Astrocyte (in vitro differentiated cells and primary cell): ENCODE measurements at regions not wholly inside any gene's neighbourhood (a gene's known extent, or its start where the extent isn't known, plus 50 kb on each side); places are given as distances from the start of the nearest gene placed in this dataset.

ENCODE experiments used
- DNase-seq: peaks from one replicate; pipeline ENCODE4 v3.0.0-alpha.2; 2010; ENCODE audit warnings: low read depth
- FAIRE-seq: peaks from 2 replicates; lab custom pipeline; 2011; peaks lifted over from hg19 to GRCh38; lab: Jason Lieb, UNC
- H2AFZ ChIP-seq: 2 replicates; pipeline ENCODE4 v1.6.0; 2012; ENCODE audit warnings: low read depth, low read length, inconsistent platforms
- H3K27ac ChIP-seq: 2 replicates; pipeline ENCODE4 v1.5.1; 2011; ENCODE audit warnings: low read depth, low read length, inconsistent platforms
- H3K27me3 ChIP-seq: 2 replicates; pipeline ENCODE4 v1.6.0; 2011; ENCODE audit warnings: low read length, inconsistent platforms; ENCODE audit not compliant: insufficient read depth
- H3K36me3 ChIP-seq: 2 replicates; pipeline ENCODE4 v1.5.1; 2011; ENCODE audit warnings: low read length, inconsistent platforms; ENCODE audit not compliant: insufficient read depth
- H3K4me1 ChIP-seq: 2 replicates; pipeline ENCODE4 v1.5.1; 2011; ENCODE audit warnings: low read length, inconsistent platforms; ENCODE audit not compliant: insufficient read depth
- H3K4me2 ChIP-seq: 2 replicates; pipeline ENCODE4 v1.6.0; 2012; ENCODE audit warnings: low read length, inconsistent platforms
- H3K4me3 ChIP-seq: 2 replicates; pipeline ENCODE4 v1.5.1; 2011; ENCODE audit warnings: low read depth, mild to moderate bottlenecking, low read length, inconsistent platforms; ENCODE audit not compliant: insufficient read depth
- H3K79me2 ChIP-seq: 2 replicates; pipeline ENCODE4 v1.6.0; 2012; ENCODE audit warnings: mild to moderate bottlenecking, low read length, inconsistent platforms; ENCODE audit not compliant: insufficient read depth
- H3K9ac ChIP-seq: 2 replicates; pipeline ENCODE4 v1.6.0; 2012; ENCODE audit warnings: mild to moderate bottlenecking, low read length, inconsistent platforms
- H3K9me3 ChIP-seq: 2 replicates; pipeline ENCODE4 v1.5.1; 2012; ENCODE audit warnings: low read depth, mild to moderate bottlenecking, low read length, inconsistent platforms; ENCODE audit not compliant: insufficient read depth
- H4K20me1 ChIP-seq: 2 replicates; pipeline ENCODE4 v1.6.0; 2012; ENCODE audit warnings: low read length, inconsistent platforms; ENCODE audit not compliant: insufficient read depth
- H3K27ac Mint-ChIP-seq: one replicate; pipeline ENCODE4 v1.8.0; 2021; ENCODE audit warnings: mild to moderate bottlenecking, mixed read lengths; ENCODE audit not compliant: unreplicated experiment
- H3K27me3 Mint-ChIP-seq: one replicate; pipeline ENCODE4 v1.8.0; 2021; ENCODE audit warnings: low read depth, mixed read lengths; ENCODE audit not compliant: unreplicated experiment
- H3K36me3 Mint-ChIP-seq: one replicate; pipeline ENCODE4 v1.8.0; 2021; ENCODE audit warnings: low read depth, mixed read lengths; ENCODE audit not compliant: unreplicated experiment
- H3K4me1 Mint-ChIP-seq: one replicate; pipeline ENCODE4 v1.8.0; 2021; ENCODE audit warnings: low read depth, mixed read lengths; ENCODE audit not compliant: unreplicated experiment
- H3K4me3 Mint-ChIP-seq: one replicate; pipeline ENCODE4 v1.8.0; 2021; ENCODE audit warnings: mild to moderate bottlenecking, moderate library complexity, mixed read lengths; ENCODE audit not compliant: unreplicated experiment
- H3K9me3 Mint-ChIP-seq: one replicate; pipeline ENCODE4 v1.8.0; 2021; ENCODE audit warnings: mild to moderate bottlenecking, mixed read lengths; ENCODE audit not compliant: unreplicated experiment
- CTCF ChIP-seq: IDR thresholded peaks from 2 replicates; pipeline ENCODE4 v1.5.1; 2011; ENCODE audit warnings: low read depth, mild to moderate bottlenecking, inconsistent platforms, low read length, moderate library complexity; ENCODE audit not compliant: insufficient read depth
- EZH2 ChIP-seq: IDR thresholded peaks from 2 replicates; pipeline ENCODE4 v1.6.1; 2012; ENCODE audit warnings: mild to moderate bottlenecking, low read length, inconsistent platforms; ENCODE audit not compliant: insufficient read depth

- FAIRE-seq, result no peak
- DNase-seq, result no peak
- no peak overlapping the region for H3K4me3 Mint-ChIP-seq
- Histone ChIP-seq H3K4me1 (no peaks in the 10 kb centered on the region), H2AFZ (no peak overlapping the region), H3K27me3 (no peaks in the 10 kb centered on the region), H3K36me3 (no peaks in the 10 kb centered on the region), H3K9me3 (no peaks in the 10 kb centered on the region), H4K20me1 (no peaks in the 10 kb centered on the region), H3K79me2 (no peaks in the 10 kb centered on the region), H3K27ac (no peak overlapping the region), H3K4me3 (no peak overlapping the region), H3K4me2 (no peak overlapping the region), H3K9ac (no peak overlapping the region)
- peaks cover 8% of the 10 kb centered on the region for H3K9me3 Mint-ChIP-seq
- H3K4me1 Mint-ChIP-seq, result no peaks in the 10 kb centered on the region
- H3K27ac Mint-ChIP-seq, result no peak overlapping the region
- H3K36me3 Mint-ChIP-seq, result no peaks in the 10 kb centered on the region
- H3K27me3 Mint-ChIP-seq, result no peaks in the 10 kb centered on the region
- TF ChIP-seq CTCF (no peak), EZH2 (no peak)
These were observed 219.8 kb upstream of the SPHKAP start for GRCh38 chr2:228401065-228401912.

GRCh38 chr2:228387776-228388175 lies 206.3 kb upstream of the SPHKAP start:
- Mint-ChIP-seq H3K9me3 (no peaks in the 10 kb centered on the region), H3K27me3 (no peaks in the 10 kb centered on the region), H3K4me3 (no peak overlapping the region), H3K27ac (no peak overlapping the region), H3K4me1 (no peaks in the 10 kb centered on the region), H3K36me3 (no peaks in the 10 kb centered on the region)
- H3K4me3 ChIP-seq, result no peak overlapping the region
- H3K27ac ChIP-seq, result no peak overlapping the region
- no peaks in the 10 kb centered on the region for H3K4me1 ChIP-seq
- H3K36me3 ChIP-seq, result no peaks in the 10 kb centered on the region
- TF ChIP-seq EZH2 (no peak), CTCF (no peak)
- H3K27me3 ChIP-seq, result no peaks in the 10 kb centered on the region
- H3K4me2 ChIP-seq, result no peak overlapping the region
- FAIRE-seq, result no peak
- DNase-seq, result no peak
- no peak overlapping the region for H3K9ac ChIP-seq
- H2AFZ ChIP-seq, result no peak overlapping the region
- H3K79me2 ChIP-seq, result no peaks in the 10 kb centered on the region
- H3K9me3 ChIP-seq, result no peaks in the 10 kb centered on the region
- no peaks in the 10 kb centered on the region for H4K20me1 ChIP-seq

GRCh38 chr2:228378696-228379425 lies 197.4 kb upstream of the SPHKAP start:
- Histone ChIP-seq H2AFZ (no peak overlapping the region), H4K20me1 (no peaks in the 10 kb centered on the region), H3K9ac (no peak overlapping the region), H3K9me3 (no peaks in the 10 kb centered on the region), H3K27ac (no peak overlapping the region), H3K36me3 (no peaks in the 10 kb centered on the region), H3K79me2 (no peaks in the 10 kb centered on the region), H3K4me2 (no peak overlapping the region), H3K27me3 (no peaks in the 10 kb centered on the region), H3K4me1 (no peaks in the 10 kb centered on the region), H3K4me3 (no peak overlapping the region)
- no peaks in the 10 kb centered on the region for H3K27me3 Mint-ChIP-seq
- no peaks in the 10 kb centered on the region for H3K36me3 Mint-ChIP-seq
- no peak overlapping the region for H3K27ac Mint-ChIP-seq
- H3K9me3 Mint-ChIP-seq, result no peaks in the 10 kb centered on the region
- DNase-seq (no peak), FAIRE-seq (no peak)
- no peaks in the 10 kb centered on the region for H3K4me1 Mint-ChIP-seq
- no peak overlapping the region for H3K4me3 Mint-ChIP-seq
- TF ChIP-seq CTCF, result no peak
- TF ChIP-seq EZH2, result no peak
